ENCODE measurements at regions not wholly inside any gene's neighbourhood (a gene's known extent, or its start where the extent isn't known, plus 50 kb on each side); places are given as distances from the start of the nearest gene placed in this dataset.
"Not testable (repeated sequence)": the region's sequence is repeated elsewhere in the genome, so short reads cannot be mapped to it uniquely, and the experiment has no call there.

GRCh38 chr13:73162912-73163911 is 104.4 kb downstream of the KLF5 start:
- H3K27me3 ChIP-seq (ENCODE audit: control insufficient read depth, insufficient read depth, low read length), result no peaks in the 10 kb centered on the region
- no peaks in the 10 kb centered on the region for H3K36me3 ChIP-seq (ENCODE audit: control insufficient read depth, insufficient read depth, low read length)
- no peak overlapping the region for H3K4me3 ChIP-seq (ENCODE audit: low read depth, low read length)
- DNase-seq (ENCODE audit: low read depth), result no peak
- no peak for TF ChIP-seq CTCF (IDR thresholded peaks at IDR 0.05; ENCODE audit: insufficient read depth, low read length, poor library complexity, severe bottlenecking)

DNA sequence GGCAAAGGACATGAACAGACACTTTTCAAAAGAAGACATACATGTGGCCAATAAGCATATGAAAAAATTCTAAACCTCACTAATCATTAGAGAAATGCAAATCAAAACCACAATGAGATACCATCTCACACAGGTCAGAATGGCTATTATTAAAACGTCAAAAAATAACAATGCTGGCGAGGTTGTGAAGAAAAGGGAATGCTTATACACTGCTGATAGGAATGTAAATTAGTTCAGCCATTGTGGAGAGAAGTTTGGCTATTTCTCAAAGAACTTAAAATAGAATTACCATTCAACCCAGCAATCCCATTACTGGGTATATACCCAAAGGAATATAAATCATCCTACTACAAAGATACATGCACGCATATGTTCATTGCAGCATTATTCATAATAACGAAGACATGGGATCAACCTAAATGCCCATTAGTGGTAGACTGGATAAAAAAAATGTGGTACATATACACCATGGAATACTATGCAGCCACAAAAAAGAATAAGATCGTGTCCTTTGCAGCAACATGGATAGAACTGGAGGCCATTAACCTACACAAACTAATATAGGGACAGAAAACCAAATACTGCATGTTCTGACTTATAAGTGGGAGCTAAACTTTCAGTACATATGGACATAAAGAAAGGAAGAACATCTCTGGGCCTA is 101.7 kb downstream of the KLF5 start:
- DNase-seq (ENCODE audit: low read depth), result not testable (repeated sequence)

GRCh38 chr13:73158851-73159250 is 100.0 kb downstream of the KLF5 start:
- no peak overlapping the region for H3K4me3 ChIP-seq (ENCODE audit: low read depth, low read length)
- DNase-seq (ENCODE audit: low read depth), result no peak
- no peak for TF ChIP-seq CTCF (IDR thresholded peaks at IDR 0.05; ENCODE audit: insufficient read depth, low read length, poor library complexity, severe bottlenecking)
- no peaks in the 10 kb centered on the region for H3K27me3 ChIP-seq (ENCODE audit: control insufficient read depth, insufficient read depth, low read length)
- H3K36me3 ChIP-seq (ENCODE audit: control insufficient read depth, insufficient read depth, low read length), result no peaks in the 10 kb centered on the region

More for the DNA sequence above, 101.7 kb downstream of the KLF5 start:
- H3K27me3 ChIP-seq (ENCODE audit: control insufficient read depth, insufficient read depth, low read length); H3K4me3 ChIP-seq (ENCODE audit: low read depth, low read length); H3K36me3 ChIP-seq (ENCODE audit: control insufficient read depth, insufficient read depth, low read length): not testable (repeated sequence)

GRCh38 chr13:73157031-73157430 is 98.2 kb downstream of the KLF5 start:
- Histone ChIP-seq H3K36me3 (ENCODE audit: control insufficient read depth, insufficient read depth, low read length) (no peaks in the 10 kb centered on the region), H3K27me3 (ENCODE audit: control insufficient read depth, insufficient read depth, low read length) (no peaks in the 10 kb centered on the region), H3K4me3 (ENCODE audit: low read depth, low read length) (no peak overlapping the region)
- DNase-seq (ENCODE audit: low read depth), result no peak
- TF ChIP-seq CTCF (IDR thresholded peaks at IDR 0.05; ENCODE audit: insufficient read depth, low read length, poor library complexity, severe bottlenecking), result no peak

GRCh38 chr13:73146707-73147106 is 87.9 kb downstream of the KLF5 start:
- TF ChIP-seq CTCF (IDR thresholded peaks at IDR 0.05; ENCODE audit: insufficient read depth, low read length, poor library complexity, severe bottlenecking), result no peak
- Histone ChIP-seq H3K36me3 (ENCODE audit: control insufficient read depth, insufficient read depth, low read length) (no peaks in the 10 kb centered on the region), H3K27me3 (ENCODE audit: control insufficient read depth, insufficient read depth, low read length) (no peaks in the 10 kb centered on the region), H3K4me3 (ENCODE audit: low read depth, low read length) (no peak overlapping the region)
- no peak for DNase-seq (ENCODE audit: low read depth)

GRCh38 chr13:73142071-73142470 is 83.3 kb downstream of the KLF5 start:
- Histone ChIP-seq H3K27me3 (ENCODE audit: control insufficient read depth, insufficient read depth, low read length) (no peaks in the 10 kb centered on the region), H3K4me3 (ENCODE audit: low read depth, low read length) (no peak overlapping the region), H3K36me3 (ENCODE audit: control insufficient read depth, insufficient read depth, low read length) (no peaks in the 10 kb centered on the region)
- no peak for DNase-seq (ENCODE audit: low read depth)
- TF ChIP-seq CTCF (IDR thresholded peaks at IDR 0.05; ENCODE audit: insufficient read depth, low read length, poor library complexity, severe bottlenecking), result no peak

Measured in kidney epithelial cell (primary cell).